ENCODE measurements at regions not wholly inside any gene's neighbourhood (a gene's known extent, or its start where the extent isn't known, plus 50 kb on each side); places are given as distances from the start of the nearest gene placed in this dataset.
"Not testable (repeated sequence)": the region's sequence is repeated elsewhere in the genome, so short reads cannot be mapped to it uniquely, and the experiment has no call there.

DNA sequence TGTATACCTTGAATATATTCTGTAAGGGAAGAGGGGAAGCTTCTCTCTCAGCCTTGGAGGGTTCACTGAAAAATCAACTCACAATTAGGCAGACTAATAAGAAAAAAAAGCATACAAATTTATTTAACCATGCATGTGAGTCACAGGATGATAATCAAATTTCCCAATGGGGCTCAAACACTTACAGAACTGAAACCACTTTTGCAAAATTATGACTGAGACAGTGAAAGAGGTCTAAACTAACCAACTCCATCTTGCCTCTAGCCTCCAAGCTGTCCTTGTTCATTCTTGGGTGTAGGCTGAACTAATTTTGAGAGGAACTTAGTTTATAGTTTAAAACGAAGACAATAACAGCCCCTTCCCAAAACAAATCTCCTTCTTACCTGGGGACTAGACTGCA is 618.3 kb upstream of the AUTS2 start:
- H3K36me3 ChIP-seq = no peaks in the 10 kb centered on the region
- WGBS, 3 donors = 18 to 30% (median 26%) methylated on average over 1 of the region's 1 CpG

GRCh38 chr7:68980432-68980831 is 617.8 kb upstream of the AUTS2 start:
- WGBS, 3 donors = 30 to 45% (median 38%) methylated on average over 2 of the region's 2 CpGs
- DNase-seq; intact Hi-C loops (cut with DNase I): not testable (repeated sequence)

More for the DNA sequence above, 618.3 kb upstream of the AUTS2 start:
- intact Hi-C loops (cut with DNase I) = no loop called here
- Histone ChIP-seq H3K9me3 (no peaks in the 10 kb centered on the region), H3K4me1 (ENCODE audit: insufficient read depth) (no peaks in the 10 kb centered on the region), H3K27me3 (no peaks in the 10 kb centered on the region), H3K27ac (no peak overlapping the region), H3K4me3 (no peak overlapping the region)
- TF ChIP-seq, protein P1, sequence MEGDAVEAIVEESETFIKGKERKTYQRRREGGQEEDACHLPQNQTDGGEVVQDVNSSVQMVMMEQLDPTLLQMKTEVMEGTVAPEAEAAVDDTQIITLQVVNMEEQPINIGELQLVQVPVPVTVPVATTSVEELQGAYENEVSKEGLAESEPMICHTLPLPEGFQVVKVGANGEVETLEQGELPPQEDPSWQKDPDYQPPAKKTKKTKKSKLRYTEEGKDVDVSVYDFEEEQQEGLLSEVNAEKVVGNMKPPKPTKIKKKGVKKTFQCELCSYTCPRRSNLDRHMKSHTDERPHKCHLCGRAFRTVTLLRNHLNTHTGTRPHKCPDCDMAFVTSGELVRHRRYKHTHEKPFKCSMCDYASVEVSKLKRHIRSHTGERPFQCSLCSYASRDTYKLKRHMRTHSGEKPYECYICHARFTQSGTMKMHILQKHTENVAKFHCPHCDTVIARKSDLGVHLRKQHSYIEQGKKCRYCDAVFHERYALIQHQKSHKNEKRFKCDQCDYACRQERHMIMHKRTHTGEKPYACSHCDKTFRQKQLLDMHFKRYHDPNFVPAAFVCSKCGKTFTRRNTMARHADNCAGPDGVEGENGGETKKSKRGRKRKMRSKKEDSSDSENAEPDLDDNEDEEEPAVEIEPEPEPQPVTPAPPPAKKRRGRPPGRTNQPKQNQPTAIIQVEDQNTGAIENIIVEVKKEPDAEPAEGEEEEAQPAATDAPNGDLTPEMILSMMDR (IDR thresholded peaks at IDR 0.05) = no peak
- TF ChIP-seq EP300 (IDR thresholded peaks at IDR 0.05) (no peak), POLR2A (IDR thresholded peaks at IDR 0.05) (no peak)
- no peak for DNase-seq

GRCh38 chr7:68984306-68984705 is 614.0 kb upstream of the AUTS2 start:
- intact Hi-C loops (cut with DNase I) = no loop called here
- Histone ChIP-seq H3K36me3 (no peaks in the 10 kb centered on the region), H3K9me3 (no peaks in the 10 kb centered on the region), H3K4me1 (ENCODE audit: insufficient read depth) (no peaks in the 10 kb centered on the region), H3K4me3 (no peak overlapping the region), H3K27me3 (no peaks in the 10 kb centered on the region), H3K27ac (no peak overlapping the region)
- TF ChIP-seq, protein P1 (IDR thresholded peaks at IDR 0.05) = no peak
- TF ChIP-seq EP300 (IDR thresholded peaks at IDR 0.05) (no peak), POLR2A (IDR thresholded peaks at IDR 0.05) (no peak)
- 55 to 60% (median 57%) methylated on average over 7 of the region's 7 CpGs for WGBS, 3 donors
- no peak for DNase-seq

More at GRCh38 chr7:68980432-68980831, 617.8 kb upstream of the AUTS2 start:
- H3K4me1 ChIP-seq (ENCODE audit: insufficient read depth); H3K27me3 ChIP-seq; H3K4me3 ChIP-seq; H3K9me3 ChIP-seq; H3K27ac ChIP-seq; H3K36me3 ChIP-seq: not testable (repeated sequence)

DNA sequence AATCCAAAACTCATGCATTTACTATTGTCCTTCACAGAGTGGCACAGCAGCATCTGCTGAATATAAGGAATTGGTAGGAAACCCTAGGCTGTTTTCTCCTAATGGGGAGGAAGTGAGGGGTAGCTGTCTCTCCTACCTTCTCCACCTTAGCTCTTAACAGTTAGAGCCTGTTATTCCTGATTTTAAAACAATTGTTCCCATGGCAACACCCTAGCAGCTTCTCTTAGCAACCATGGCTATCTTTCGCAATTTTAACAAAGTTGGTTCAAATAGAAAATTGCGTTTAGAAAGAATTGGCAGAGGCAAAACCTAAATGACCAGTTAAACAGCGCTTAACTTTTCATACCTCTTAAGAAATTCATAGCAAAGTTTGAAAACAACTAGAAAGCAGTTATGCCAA is 603.4 kb upstream of the AUTS2 start:
- H3K36me3 ChIP-seq = no peaks in the 10 kb centered on the region
- WGBS, 3 donors = 78 to 91% (median 81%) methylated on average over 3 of the region's 3 CpGs
- no peaks in the 10 kb centered on the region for H3K4me1 ChIP-seq (ENCODE audit: insufficient read depth)
- no peaks in the 10 kb centered on the region for H3K27me3 ChIP-seq
- DNase-seq = no peak
- no peak overlapping the region for H3K4me3 ChIP-seq
- TF ChIP-seq, protein P1 (IDR thresholded peaks at IDR 0.05) = no peak
- TF ChIP-seq EP300 (IDR thresholded peaks at IDR 0.05) (no peak), POLR2A (IDR thresholded peaks at IDR 0.05) (no peak)
- no peaks in the 10 kb centered on the region for H3K9me3 ChIP-seq
- H3K27ac ChIP-seq = no peak overlapping the region
- intact Hi-C loops (cut with DNase I) = no loop called here

DNA sequence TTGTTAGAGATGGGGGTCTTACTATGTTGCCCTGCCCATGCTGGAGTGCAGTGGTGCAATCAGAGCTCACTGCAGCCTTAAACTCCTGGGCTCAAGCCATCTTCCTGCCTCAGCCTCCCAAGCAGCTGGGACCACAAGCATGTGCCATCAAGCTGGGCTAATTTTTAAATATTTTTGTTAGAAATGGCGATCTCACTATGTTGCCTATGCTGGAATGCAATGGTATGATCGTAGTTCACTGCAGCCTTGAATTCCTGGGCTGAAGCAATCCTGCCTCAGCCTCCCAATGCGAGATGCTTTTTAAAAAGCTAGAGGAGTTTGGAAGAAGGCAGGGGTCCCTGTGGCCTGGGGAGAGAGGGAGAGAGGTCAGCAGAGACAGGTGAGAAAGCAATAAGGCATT is 600.1 kb upstream of the AUTS2 start:
- intact Hi-C loops (cut with DNase I) = no loop called here
- Histone ChIP-seq H3K4me1 (ENCODE audit: insufficient read depth) (no peaks in the 10 kb centered on the region), H3K9me3 (no peaks in the 10 kb centered on the region), H3K27ac (no peak overlapping the region), H3K36me3 (no peaks in the 10 kb centered on the region), H3K4me3 (no peak overlapping the region), H3K27me3 (no peaks in the 10 kb centered on the region)
- no peak for TF ChIP-seq POLR2A (IDR thresholded peaks at IDR 0.05)
- TF ChIP-seq EP300 (IDR thresholded peaks at IDR 0.05) = no peak
- TF ChIP-seq, protein P1 (IDR thresholded peaks at IDR 0.05) = no peak
- DNase-seq = no peak
- 22 to 29% (median 29%) methylated on average over 3 of the region's 3 CpGs for WGBS, 3 donors

Measured in ovary (tissue), 7 donors.